ENCODE measurements at regions not wholly inside any gene's neighbourhood (a gene's known extent, or its start where the extent isn't known, plus 50 kb on each side); places are given as distances from the start of the nearest gene placed in this dataset.

DNA sequence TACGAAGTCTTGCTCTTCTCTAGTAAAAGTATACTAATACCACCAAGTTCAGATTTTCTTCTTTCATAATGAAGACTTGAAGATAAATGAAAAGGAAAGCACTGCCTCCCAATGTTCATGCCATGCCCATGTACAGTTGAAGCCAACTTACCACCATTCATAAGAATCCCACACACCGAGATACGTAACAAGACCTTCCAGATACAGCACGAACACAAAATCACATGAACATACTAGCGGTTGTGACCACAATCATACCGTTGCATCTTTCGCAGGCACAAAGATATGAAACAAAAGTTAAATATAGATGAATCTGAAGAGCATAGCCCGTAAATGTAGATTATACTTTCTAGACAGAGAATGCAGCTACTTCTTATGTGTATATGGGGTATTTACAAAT, 412.5 kb downstream of the CBLN4 start:
- DNase-seq: no peak

DNA sequence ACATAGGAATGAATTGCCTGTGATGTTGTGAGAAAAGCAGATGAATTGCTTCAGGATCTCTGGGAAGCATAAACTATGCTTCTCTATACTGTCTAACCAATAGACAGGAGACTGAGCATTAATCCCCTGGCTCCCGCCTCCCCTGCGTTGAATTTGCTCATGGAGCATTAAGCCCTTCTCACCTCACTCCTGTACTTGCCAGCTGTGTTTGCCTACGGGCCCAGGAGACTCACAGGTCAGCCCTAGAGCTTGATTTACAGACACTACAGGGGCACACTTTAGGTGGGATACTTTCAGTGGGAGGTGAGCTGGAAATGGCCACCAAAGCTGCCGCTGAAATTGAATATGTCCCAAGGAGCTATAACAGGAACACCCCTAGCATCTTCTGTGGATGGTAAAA, 418.7 kb downstream of the CBLN4 start:
- DNase-seq: no peak

DNA sequence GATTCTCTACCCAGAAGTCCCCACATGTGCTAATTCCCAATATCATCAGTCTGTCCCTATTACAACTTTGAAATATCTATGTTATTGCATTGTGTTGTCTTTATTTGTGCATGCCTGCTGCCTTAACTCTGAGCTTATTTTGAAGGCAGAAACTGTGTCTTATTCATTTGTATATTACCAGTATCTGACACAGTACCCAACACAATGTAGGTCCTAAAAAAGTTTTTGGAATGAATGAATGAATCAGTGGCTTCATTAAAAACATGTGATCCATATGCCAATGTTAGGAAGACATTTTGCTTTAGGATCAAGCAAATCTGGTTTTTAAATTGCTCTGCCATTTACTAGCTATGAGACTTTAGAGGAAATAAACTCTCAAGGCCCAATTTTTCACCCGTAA, 420.4 kb downstream of the CBLN4 start:
- DNase-seq: no peak

DNA sequence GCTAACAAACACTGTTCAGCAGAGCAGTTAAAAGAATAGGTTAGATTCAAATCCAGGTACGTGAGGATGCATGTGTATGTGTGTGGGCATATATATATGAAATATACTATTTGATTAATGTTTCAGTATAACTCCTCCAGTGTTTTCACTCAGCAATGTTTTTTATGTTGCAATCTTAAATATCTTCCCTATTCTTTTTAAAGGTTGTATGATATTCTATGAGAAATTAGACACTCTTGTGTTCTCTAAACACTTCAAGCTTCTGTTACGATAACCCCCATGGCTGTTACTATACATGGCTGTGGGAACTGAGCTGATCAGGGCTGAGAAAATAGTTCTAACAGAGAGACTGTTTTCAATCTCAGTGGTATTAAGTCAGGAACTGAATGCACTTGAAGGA, 421.0 kb downstream of the CBLN4 start:
- no peak for DNase-seq

DNA sequence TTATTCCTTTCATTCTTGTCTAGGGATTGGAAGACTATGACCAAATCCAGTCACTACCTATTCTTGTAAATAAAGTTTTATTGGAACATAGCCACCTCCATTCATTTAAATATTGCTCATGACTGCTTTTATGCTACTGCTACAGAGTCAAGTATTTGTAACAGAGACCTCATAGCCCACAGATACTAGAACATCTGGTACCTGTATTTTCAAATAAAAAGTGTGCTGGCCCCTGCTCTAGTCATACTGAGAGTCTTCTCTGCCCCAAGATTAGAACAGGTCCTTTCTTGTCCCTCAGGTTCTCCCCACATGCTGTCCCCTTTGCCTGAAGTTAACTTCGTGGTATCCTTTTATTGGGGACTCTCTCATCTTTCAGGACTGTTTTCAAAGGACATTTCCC, 422.3 kb downstream of the CBLN4 start:
- DNase-seq: no peak

DNA sequence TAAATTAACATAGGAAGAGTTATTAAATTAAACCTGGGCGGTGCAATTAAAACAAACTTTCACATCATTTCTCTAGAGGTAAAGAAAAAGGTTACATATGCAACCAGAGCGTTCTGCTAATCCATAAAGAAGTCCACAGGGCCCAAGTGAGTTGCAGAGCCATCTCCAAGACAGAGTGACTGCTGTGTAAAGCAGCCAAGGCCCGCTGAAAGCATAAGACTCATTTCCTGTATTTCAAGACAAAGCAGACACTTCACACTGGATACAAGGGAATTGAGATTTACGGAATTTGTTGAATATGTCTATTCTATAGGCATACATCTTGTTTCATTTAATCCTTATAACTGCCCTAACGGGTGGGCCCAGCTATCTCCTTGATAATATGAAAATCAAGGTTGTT, 422.8 kb downstream of the CBLN4 start:
- no peak for DNase-seq

DNA sequence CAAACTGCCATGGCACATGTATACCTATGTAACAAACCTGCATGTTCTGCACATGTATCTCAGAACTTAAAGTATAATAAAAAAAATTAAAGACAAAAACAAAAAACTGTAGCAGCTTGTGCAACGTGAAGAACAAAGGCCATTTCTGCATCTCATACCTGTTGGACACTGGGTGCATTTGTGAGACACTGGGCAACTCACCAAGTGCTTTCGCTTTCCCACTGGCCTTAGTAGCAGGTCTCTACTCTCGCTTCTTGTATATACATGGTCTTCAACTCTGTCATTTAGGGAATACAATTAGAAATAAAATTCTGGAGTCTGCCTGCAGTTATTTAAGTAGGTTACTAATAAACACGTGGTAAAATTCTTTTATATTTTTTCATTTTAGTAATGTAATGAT, 423.8 kb downstream of the CBLN4 start:
- no peak for DNase-seq

DNA sequence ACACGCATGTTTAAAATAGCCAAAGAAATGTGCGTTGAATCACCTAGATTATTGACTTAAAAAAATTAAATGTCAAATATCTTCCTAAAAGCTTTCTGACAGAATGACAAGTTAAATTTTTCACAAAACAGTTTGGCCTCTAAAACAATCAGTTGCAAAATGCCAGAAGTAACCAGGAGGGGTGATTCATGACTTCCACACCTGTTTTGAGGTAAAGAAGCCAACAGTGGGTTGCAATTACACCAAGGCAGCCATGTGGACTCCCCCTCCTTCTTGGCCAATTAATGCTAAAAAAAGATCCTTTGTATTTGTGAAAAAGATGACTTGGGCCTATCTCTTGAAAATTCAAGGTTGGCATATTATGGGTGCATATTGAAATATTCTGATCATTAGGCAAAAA, 424.8 kb downstream of the CBLN4 start:
- no peak for DNase-seq

DNA sequence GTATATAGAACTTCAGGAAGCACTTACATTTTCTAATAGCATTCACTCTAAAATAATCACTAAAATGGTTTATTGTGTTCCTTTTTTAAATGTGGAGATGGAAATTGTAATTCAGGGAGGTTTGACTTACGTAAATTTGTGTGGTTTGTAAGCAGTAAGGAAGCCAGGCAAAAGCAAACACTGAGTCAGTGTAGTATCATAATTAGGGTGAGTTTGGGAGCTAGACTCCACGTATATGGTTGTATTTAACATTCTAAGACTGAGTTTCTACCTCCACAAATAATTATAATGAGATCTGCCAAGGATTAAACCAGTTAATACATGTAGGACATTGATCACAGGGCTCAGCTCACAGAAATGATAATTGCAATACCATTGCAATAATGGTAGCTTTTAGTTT, 425.5 kb downstream of the CBLN4 start:
- DNase-seq: no peak

DNA sequence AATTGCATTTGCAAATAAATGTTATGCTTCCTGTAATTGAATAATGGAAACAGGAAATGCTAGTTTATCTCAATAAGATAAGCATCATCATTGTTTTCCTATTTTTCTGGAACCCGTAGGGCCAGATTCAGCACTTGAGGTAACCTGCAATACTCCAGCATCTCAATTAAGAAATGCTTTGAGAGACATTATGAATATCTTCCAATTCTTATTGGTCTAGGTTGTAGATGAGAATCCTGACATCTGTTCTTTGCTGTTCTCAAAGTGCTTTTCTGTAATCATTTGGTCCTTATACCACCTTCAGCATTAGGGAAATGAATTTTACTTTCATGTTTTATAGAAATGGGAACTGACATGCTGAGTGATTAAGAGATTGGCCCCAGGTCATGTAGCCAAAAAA, 428.3 kb downstream of the CBLN4 start:
- DNase-seq: no peak

DNA sequence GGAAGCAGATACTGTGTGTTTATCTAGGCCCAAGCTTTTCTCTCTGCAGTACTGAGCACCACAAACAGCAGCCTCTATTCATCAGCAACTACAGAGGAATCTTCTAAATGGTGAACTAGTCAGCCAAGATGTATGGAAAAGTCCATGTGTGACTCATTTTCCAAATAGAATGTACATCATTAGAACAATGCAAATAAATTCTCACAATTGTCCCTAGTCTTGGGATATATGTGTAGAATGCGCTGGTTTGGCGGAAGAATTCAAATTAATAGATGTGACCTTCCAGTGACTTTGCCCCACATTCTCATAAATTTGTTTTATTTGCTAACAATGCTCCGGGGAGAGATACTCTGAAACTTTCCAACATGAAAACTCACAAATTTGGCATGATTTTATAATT, 436.2 kb downstream of the CBLN4 start:
- DNase-seq: no peak

DNA sequence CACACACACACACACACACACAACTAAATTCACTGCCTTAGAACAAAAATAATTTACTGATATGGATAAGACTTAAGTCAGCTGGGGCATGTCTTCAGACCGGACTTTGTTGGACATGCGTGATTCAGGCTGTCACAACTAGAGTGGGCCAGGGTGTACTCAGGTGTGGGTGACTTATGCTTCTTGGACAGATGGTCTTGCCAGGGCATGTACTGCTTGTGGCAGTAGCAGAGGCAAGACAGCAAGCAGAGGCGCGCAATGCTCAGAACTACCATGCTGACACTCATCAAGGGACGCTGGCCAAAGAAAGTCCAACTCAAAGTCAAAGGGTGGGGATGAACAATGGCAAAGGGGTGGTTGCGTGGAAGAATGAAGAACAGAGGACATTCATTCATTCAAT, 437.5 kb downstream of the CBLN4 start:
- no peak for DNase-seq

DNA sequence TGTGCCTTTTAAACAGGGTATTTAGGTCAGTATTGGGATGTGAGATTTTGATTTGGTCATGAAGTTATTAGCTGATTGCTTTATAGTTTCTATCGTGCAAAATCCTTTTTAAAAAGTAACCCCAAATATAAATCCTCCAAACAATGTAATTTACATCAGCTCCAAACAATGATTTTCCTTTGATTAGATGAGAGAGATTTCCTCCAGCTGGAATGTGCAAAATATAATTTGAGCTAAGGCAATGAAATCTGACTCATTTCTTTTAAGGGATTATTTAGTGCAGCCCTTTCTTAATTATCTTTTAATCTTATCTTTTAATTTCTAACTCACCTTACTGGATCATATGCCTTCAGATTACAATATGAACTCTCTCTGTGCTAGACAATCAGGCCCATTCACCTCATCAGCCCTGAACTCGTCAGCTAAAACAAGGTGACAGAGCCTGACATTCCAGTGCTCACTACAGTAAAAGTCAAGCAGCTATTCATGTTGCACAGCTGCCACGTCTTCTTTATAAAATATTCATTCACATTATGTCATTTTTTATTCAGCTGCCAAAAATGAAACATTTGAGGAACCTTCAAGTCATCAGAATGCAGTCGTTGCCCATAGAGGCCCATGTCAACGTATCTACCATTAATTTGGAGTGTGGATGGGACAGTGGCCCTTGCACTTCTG, 440.1 kb downstream of the CBLN4 start:
- no peak for DNase-seq

DNA sequence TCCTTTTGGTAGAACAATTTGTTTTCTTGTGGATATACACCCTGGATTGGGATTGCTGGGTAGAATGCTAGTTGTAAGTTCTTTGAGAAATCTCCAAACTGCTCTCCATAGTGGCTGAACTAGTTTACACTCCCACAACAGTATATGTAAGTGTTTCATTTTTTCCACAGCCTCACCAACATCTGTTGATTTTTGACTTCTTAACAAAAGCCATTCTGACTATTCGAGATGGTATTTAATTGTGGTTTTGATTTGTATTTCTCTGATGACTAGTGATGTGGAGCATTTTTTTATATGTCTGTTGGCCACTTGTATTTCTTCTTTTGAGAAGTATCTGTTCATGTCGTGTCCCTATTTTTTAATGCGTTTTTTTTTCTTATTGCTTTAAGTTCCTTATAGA, 444.1 kb downstream of the CBLN4 start:
- DNase-seq: no peak

DNA sequence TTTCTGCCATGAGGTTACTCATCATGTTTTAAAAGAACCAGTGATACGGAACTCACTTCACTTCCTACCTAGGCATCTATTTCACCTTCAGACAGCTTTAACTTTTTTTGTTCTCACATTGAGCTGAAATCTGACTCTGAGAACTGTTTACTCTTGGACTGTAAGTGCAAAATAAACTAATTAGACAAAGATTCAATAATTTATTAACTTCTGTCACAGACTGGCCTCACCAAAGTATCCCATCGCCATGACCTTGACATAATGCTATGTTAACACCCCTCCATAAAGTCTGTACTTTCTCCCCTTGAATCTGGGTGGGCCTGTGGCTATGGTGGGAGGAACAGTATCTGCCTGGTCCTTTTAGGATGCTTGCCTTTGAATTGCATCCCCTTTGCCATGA, 448.1 kb downstream of the CBLN4 start:
- no peak for DNase-seq

DNA sequence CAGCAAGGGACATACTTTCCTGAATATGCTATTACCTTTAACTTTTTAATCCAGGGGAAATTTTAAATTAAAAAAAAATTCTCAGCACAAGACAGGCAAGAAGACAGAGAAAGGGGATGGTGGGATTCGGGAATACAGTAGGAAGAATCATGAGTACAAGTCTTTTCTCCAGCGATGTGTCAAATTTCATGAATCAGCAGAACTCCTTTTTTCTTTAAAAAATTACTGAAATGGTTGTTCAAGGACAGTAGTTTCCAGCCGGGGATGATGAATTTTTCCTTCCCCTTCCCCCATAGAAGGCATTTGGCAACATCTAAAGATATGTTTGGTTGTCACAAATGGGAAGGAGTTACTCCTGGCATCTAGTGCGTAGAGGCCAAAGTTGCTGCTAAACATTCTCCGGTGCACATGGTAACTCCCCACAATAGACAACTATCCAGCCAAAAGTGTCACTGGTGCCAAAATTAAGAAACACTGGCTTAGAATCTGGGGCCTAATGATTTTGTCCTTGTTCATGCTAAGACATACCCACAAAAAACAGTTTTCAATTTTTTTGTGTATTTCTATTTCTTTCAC, 450.2 kb downstream of the CBLN4 start:
- DNase-seq: no peak

DNA sequence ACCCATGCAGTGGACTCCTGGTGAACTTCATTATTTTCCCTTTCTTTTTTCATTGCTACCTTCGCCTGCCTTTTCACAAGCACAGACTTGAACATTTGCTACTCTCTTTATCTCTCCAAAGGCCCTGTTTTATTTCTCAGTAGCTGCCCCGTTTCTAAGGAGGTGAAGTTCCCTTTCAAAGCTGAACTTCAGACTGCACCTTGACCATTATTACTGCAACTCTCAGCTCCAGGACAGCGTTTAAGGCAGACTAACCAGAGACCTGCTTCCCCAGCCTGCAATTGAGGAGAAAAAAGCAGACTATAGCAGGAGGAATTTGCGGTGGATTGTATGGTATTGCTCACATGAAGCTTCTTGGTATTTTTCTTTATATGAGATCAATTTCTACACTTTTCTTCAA, 460.7 kb downstream of the CBLN4 start:
- DNase-seq: no peak

DNA sequence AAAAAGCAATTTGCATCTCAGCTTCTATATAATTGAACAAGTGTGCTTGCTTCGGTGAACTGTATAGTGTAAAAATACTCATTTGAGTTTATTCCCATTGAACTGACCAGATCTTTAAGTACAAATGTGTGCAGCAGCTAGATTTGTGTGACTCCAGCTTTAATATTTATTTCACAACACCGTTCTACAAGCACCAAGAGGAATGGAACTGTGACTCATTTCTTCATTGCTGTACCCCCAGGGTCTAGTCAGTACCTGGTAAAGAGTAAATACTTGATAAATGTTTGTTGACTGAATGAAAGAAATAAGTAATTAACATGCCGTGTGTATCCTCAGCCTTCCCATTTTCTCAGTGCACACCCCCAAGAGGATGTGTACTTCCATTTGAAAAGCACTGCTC, 464.8 kb downstream of the CBLN4 start:
- no peak for DNase-seq

DNA sequence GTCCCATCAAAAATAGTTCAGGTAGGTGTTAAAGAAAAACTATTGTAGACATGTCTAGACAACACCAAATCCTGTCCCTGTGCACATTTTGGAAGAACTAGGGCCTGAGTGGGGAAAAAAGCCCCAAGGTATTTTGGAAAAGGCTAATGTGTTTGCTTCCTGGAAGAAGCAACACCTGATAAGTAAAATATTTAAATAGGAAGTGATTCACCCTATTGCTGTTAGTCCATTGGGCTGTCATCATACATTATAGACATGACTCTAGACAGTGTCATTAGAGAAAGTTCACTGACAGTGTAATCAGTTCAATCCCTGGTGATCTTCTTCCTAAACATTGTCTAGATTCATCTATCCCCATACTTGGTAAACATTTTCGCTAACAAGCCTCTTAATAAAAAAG, 465.3 kb downstream of the CBLN4 start:
- no peak for DNase-seq

DNA sequence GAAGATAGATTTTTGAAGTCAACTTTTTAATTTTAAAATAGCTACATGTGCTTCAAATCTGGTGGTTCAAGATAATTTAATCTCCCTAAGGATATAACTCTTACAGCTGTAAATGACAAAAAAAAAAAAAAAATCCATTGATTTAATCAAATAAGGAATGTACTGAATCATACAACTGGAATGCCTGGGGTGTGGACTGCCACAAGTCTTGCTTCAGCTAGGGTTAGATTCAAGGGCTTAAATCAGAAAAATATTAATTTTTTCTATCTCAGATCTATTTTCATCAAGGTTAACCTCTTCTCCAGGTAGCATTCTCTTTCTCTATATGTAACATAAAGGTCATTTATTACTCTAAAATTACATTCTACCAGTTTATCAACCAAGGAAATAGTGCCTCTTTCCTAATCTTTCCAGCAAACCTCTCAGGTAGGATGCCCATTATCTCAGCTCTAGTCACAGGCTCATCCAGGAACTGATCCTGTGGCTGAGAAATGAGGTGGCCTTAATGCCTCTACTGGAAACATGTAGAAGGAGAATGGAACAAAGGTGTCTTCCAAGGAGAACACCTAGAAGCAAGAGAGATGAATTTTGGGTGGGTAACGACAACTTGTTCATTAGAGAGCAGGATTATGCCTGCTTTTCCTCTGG, 466.9 kb downstream of the CBLN4 start:
- DNase-seq: no peak

DNA sequence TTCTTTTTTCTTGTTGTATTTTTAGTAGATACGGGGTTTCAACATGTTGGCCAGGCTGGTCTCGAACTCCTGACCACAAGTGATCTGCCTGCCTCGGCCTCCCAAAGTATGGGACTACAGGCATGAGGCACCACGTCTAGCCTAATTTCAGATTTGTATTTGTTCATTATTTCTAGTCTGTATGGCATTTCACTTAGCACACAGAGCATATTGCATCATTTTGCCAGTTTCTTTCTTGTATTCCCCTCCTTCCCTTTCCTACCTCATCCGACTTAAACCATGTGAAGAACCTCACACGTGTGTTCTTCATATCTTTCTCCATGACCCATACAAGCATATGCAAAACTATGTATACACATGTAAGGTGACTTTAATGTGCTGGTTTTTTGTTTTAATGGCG, 470.0 kb downstream of the CBLN4 start:
- DNase-seq: no peak

DNA sequence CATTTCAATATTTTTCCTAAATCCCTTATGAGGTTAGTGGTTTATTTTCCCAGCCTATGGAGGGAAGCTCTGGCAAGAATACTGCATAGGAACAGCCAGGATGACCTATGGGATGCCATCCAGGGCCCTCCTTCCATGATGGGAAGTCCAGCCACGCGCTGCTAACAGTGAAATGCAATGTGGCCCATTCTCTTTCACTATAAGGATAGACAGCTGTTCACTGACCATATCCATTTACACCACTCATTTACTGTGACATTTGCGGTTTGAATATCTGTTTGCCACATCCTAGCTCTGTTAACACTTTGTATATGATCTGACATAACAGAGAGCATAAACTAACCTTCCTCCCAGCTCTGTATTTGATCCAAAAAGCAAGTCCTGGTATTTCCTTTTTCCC, 471.7 kb downstream of the CBLN4 start:
- DNase-seq: no peak

DNA sequence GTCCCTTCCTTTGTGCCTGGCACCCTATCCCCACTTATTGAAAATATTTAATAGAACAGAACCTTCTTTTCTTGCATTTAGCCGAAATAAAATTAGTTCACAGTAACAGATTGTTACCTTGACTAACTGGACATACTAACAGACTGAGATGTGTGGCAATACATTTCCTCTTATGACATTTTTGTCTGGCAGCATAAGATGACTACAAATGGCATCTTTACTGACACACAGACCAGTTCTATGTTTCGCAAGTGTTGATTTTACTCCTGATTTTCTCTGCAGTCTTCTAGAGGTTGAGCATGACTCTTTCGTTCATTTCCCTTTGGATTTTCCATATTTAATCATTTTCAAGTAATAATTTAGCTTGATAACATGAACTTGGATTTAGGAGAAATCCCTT, 474.6 kb downstream of the CBLN4 start:
- DNase-seq: no peak

DNA sequence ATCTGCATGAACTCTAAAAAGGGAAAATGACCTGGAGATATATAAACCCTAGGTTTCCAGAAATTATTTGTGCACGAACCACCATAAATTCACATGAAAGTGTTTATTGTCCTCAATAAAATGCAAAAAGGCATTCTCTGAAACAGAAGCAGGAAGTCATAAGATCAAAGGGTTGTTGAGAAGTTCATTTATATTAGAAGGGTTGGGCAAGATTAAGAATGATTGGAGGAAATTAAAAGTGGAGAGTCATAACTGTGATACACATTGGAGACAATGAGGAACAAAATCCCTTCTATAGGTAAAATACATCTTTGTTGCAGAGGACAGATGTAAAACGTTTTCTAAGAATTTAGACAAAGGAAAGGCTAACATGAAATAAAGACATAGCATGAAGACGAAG, 476.8 kb downstream of the CBLN4 start:
- no peak for DNase-seq

Measured in occipital lobe (tissue), 1 donor.